ENCODE measurements at regions not wholly inside any gene's neighbourhood (a gene's known extent, or its start where the extent isn't known, plus 50 kb on each side); places are given as distances from the start of the nearest gene placed in this dataset.

- no peak overlapping the region for H3K4me3 ChIP-seq (ENCODE audit: low read depth, low read length)
- no peak for TF ChIP-seq CTCF (conservative IDR thresholded peaks at IDR 0.05; ENCODE audit: low read depth, low read length)
- no peak for DNase-seq (ENCODE audit: low read depth)
These were observed 62.0 kb upstream of the SYT1 start for GRCh38 chr12:78802593-78802992.

- no peak for TF ChIP-seq CTCF (conservative IDR thresholded peaks at IDR 0.05; ENCODE audit: low read depth, low read length)
- no peak for DNase-seq (ENCODE audit: low read depth)
- no peak overlapping the region for H3K4me3 ChIP-seq (ENCODE audit: low read depth, low read length)
These were observed 60.3 kb upstream of the SYT1 start for GRCh38 chr12:78804262-78804661.
